WTC11 (cell line): ENCODE measurements at regions not wholly inside any gene's neighbourhood (a gene's known extent, or its start where the extent isn't known, plus 50 kb on each side); places are given as distances from the start of the nearest gene placed in this dataset.

Experiments
- ATAC-seq: fragments of 200-7000 bp; cut with Tn5 transposase; 2 replicates; pipeline ENCODE4 v1.10.0; 2021; ENCODE audit warnings: mild to moderate bottlenecking, moderate library complexity
- CTCF ChIA-PET: fragments of 300-600 bp; sonication (Branson Sonifier 250); formaldehyde crosslinking; loops from one replicate; lab custom pipeline; 2021; ENCODE audit warnings: antibody characterized with exemption; lab: Charles Lee
- POLR2A ChIA-PET: fragments of 350-600 bp; sonication (Branson Sonifier 250); formaldehyde crosslinking; loops from one replicate; lab custom pipeline; 2021; ENCODE audit warnings: antibody characterized with exemption; lab: Charles Lee
- DNase-seq: peaks from one replicate; pipeline ENCODE4 v3.0.0; 2021; ENCODE audit warnings: low spot score
- H3K27ac Mint-ChIP-seq: 2 replicates; pipeline ENCODE4 v1.8.0; 2021; ENCODE audit warnings: mixed read lengths
- H3K27me3 Mint-ChIP-seq: 2 replicates; pipeline ENCODE4 v1.8.0; 2021; ENCODE audit warnings: low read depth, mild to moderate bottlenecking, moderate library complexity, mixed read lengths
- H3K36me3 Mint-ChIP-seq: 2 replicates; pipeline ENCODE4 v1.8.0; 2021; ENCODE audit warnings: mixed read lengths
- H3K4me1 Mint-ChIP-seq: 2 replicates; pipeline ENCODE4 v1.8.0; 2022; ENCODE audit warnings: mixed read lengths
- H3K4me3 Mint-ChIP-seq: 2 replicates; pipeline ENCODE4 v1.8.0; 2021; ENCODE audit warnings: mild to moderate bottlenecking, moderate library complexity, mixed read lengths
- H3K9me3 Mint-ChIP-seq: 2 replicates; pipeline ENCODE4 v1.8.0; 2021; ENCODE audit warnings: mixed read lengths
- CBFB ChIP-seq: sonication (generic); formaldehyde crosslinking; IDR thresholded peaks from 2 replicates; pipeline ENCODE4 v1.8.1; 2022; ENCODE audit warnings: mild to moderate bottlenecking, low read depth, missing genetic modification reagents
- CREB1 ChIP-seq: sonication (generic); formaldehyde crosslinking; IDR thresholded peaks from 2 replicates; pipeline ENCODE4 v1.8.0; 2023; ENCODE audit warnings: mild to moderate bottlenecking, missing genetic modification reagents
- ETV6 ChIP-seq: sonication (generic); formaldehyde crosslinking; IDR thresholded peaks from 2 replicates; pipeline ENCODE4 v1.8.1; 2022; ENCODE audit warnings: mild to moderate bottlenecking, missing genetic modification reagents
- FOXJ3 ChIP-seq: sonication (generic); formaldehyde crosslinking; IDR thresholded peaks from 2 replicates; pipeline ENCODE4 v1.9.0; 2021; ENCODE audit warnings: missing genetic modification reagents, mild to moderate bottlenecking, borderline replicate concordance
- GABPB1 ChIP-seq: sonication (generic); formaldehyde crosslinking; IDR thresholded peaks from 2 replicates; pipeline ENCODE4 v1.8.1; 2023; ENCODE audit warnings: mild to moderate bottlenecking, missing genetic modification reagents
- GRHL2 ChIP-seq: fragments of 250-450 bp; sonication (Bioruptor Pico); IDR thresholded peaks from 2 replicates; pipeline ENCODE4 v1.8.0; 2022; ENCODE audit warnings: mild to moderate bottlenecking, moderate library complexity; ENCODE audit not compliant: insufficient replicate concordance, severe bottlenecking
- KAT7 ChIP-seq: sonication (generic); formaldehyde crosslinking; IDR thresholded peaks from 2 replicates; pipeline ENCODE4 v1.8.1; 2023; ENCODE audit warnings: missing genetic modification reagents, mild to moderate bottlenecking, borderline replicate concordance
- MXD4 ChIP-seq: fragments of 250-450 bp; sonication (Bioruptor Pico); IDR thresholded peaks from 2 replicates; pipeline ENCODE4 v1.8.0; 2021; ENCODE audit warnings: mild to moderate bottlenecking, moderate library complexity, borderline replicate concordance
- MYBL2 ChIP-seq: sonication (generic); formaldehyde crosslinking; IDR thresholded peaks from 2 replicates; pipeline ENCODE4 v1.8.1; 2023; ENCODE audit warnings: mild to moderate bottlenecking, moderate library complexity, missing genetic modification reagents
- NFATC4 ChIP-seq: fragments of 250-450 bp; sonication (Bioruptor Pico); IDR thresholded peaks from 2 replicates; pipeline ENCODE4 v1.9.0; 2021; ENCODE audit warnings: mild to moderate bottlenecking
- PRRX2 ChIP-seq: fragments of 250-450 bp; sonication (Bioruptor Pico); IDR thresholded peaks from 2 replicates; pipeline ENCODE4 v1.8.0; 2021; ENCODE audit warnings: mild to moderate bottlenecking
- RORB ChIP-seq: fragments of 250-450 bp; sonication (Bioruptor Pico); IDR thresholded peaks from 2 replicates; pipeline ENCODE4 v1.9.0; 2021; ENCODE audit warnings: mild to moderate bottlenecking
- SP1 ChIP-seq: sonication (generic); formaldehyde crosslinking; conservative IDR thresholded peaks from 2 replicates; pipeline ENCODE4 v1.8.1; 2022; ENCODE audit warnings: missing genetic modification reagents
- ZBTB21 ChIP-seq: sonication (generic); formaldehyde crosslinking; IDR thresholded peaks from 2 replicates; pipeline ENCODE4 v1.8.1; 2023; ENCODE audit warnings: mild to moderate bottlenecking, missing genetic modification reagents, borderline replicate concordance
- ZNF121 ChIP-seq: sonication (generic); formaldehyde crosslinking; IDR thresholded peaks from 2 replicates; pipeline ENCODE4 v1.8.0; 2023; ENCODE audit warnings: missing genetic modification reagents
- ZNF138 ChIP-seq: sonication (generic); formaldehyde crosslinking; conservative IDR thresholded peaks from 2 replicates; pipeline ENCODE4 v1.8.1; 2022; ENCODE audit warnings: mild to moderate bottlenecking, moderate library complexity, missing genetic modification reagents
- ZNF232 ChIP-seq: sonication (generic); formaldehyde crosslinking; IDR thresholded peaks from 2 replicates; pipeline ENCODE4 v1.8.0; 2022; ENCODE audit warnings: mild to moderate bottlenecking, missing genetic modification reagents
- ZNF396 ChIP-seq: fragments of 250-450 bp; sonication (Bioruptor Pico); IDR thresholded peaks from 2 replicates; pipeline ENCODE4 v1.8.0; 2021; ENCODE audit warnings: mild to moderate bottlenecking, moderate library complexity, borderline replicate concordance
- TF ChIP-seq, protein P1 (sequence below): fragments of 250-450 bp; sonication (Bioruptor Pico); IDR thresholded peaks from 2 replicates; pipeline ENCODE4 v1.8.0; 2021; ENCODE audit warnings: mild to moderate bottlenecking
- TF ChIP-seq, protein P2 (sequence below): fragments of 250-450 bp; sonication (Bioruptor Pico); IDR thresholded peaks from 2 replicates; pipeline ENCODE4 v1.9.0; 2021; ENCODE audit warnings: mild to moderate bottlenecking, borderline replicate concordance
- TF ChIP-seq, protein P3 (sequence below): sonication (generic); formaldehyde crosslinking; IDR thresholded peaks from 2 replicates; pipeline ENCODE4 v1.8.0; 2023; ENCODE audit warnings: missing genetic modification reagents, mild to moderate bottlenecking, borderline replicate concordance

DNA sequence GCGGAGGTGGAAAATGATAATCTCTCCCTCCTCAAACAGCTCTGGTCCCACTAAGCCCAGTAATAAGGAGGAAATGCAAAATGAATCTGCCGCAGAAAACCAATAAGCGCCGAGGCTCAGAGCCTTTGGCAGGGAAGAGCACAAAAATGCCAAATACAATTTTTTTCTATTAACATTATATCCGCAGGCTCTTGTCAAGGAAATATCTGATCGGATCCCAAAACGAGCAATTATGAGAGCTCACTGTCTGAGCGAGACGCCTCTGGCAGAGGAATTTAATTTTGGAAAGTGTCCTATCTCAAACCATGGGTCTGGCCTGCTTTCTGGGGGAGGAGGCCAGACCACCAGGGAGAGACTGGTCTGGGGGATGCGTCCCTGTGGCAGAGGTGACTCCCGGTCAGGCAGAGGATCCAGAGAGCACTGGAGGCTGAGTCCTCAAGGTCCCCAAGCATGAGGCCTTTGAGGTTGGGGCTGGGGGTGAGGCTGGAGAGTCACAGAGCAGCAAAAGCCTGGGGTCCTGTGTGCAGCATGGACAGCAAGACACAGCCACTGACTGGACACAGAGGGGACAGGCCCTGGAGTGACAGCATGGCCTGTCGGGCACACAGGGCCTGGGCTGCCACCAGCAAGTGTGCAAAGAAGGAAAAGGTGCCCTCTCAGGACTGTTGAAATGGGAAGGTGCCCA is 342.8 kb upstream of the SFSWAP start:
- H3K9me3 Mint-ChIP-seq: peaks cover 5% of the 10 kb centered on the region
- no peaks in the 10 kb centered on the region; the same call in 1 of the 2 replicates for H3K36me3 Mint-ChIP-seq
- ATAC-seq (no peak), DNase-seq (no peak)
- ChIA-PET POLR2A (no interaction called here), CTCF (no interaction called here)
- peaks cover 2% of the 10 kb centered on the region; the same call in 1 of the 2 replicates for H3K27me3 Mint-ChIP-seq
- H3K4me3 Mint-ChIP-seq: no peak overlapping the region
- no peak for TF ChIP-seq ZNF138 (CRISPR knock-in tag)
- TF ChIP-seq ETV6 (CRISPR knock-in tag): no peak
- TF ChIP-seq KAT7 (CRISPR knock-in tag): no peak
- no peak for TF ChIP-seq CBFB (CRISPR knock-in tag)
- TF ChIP-seq, protein P1, sequence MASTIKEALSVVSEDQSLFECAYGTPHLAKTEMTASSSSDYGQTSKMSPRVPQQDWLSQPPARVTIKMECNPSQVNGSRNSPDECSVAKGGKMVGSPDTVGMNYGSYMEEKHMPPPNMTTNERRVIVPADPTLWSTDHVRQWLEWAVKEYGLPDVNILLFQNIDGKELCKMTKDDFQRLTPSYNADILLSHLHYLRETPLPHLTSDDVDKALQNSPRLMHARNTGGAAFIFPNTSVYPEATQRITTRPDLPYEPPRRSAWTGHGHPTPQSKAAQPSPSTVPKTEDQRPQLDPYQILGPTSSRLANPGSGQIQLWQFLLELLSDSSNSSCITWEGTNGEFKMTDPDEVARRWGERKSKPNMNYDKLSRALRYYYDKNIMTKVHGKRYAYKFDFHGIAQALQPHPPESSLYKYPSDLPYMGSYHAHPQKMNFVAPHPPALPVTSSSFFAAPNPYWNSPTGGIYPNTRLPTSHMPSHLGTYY (CRISPR knock-in tag): no peak
- H3K4me1 Mint-ChIP-seq: peaks cover 6% of the 10 kb centered on the region
- H3K27ac Mint-ChIP-seq: no peak overlapping the region

DNA sequence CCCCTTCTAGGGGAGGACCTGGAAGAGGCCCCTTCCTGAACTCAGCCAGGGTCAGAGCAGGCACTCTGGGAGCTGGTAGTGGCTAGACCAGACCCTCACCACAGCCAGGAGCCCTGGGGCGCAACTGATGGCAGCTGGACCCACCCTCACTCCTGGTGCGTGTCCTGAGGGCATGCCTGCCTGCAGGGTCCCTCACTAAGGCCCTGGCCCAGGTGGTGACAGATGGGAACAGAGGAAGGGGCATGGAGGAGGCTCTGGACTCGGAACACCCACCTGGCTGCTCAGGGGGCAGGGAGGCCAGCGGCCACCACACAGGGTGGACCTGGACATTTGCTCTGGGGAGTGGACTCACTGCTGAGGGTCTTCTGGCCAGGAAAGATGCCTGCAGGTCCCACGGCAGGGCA is 342.2 kb upstream of the SFSWAP start:
- ATAC-seq (no peak), DNase-seq (no peak)
- POLR2A ChIA-PET: no interaction called here
- H3K4me3 Mint-ChIP-seq: no peak overlapping the region
- peaks cover 2% of the 10 kb centered on the region; the same call in 1 of the 2 replicates for H3K27me3 Mint-ChIP-seq
- H3K9me3 Mint-ChIP-seq: peaks cover 4% of the 10 kb centered on the region; the same call in 1 of the 2 replicates
- TF ChIP-seq, protein P2, sequence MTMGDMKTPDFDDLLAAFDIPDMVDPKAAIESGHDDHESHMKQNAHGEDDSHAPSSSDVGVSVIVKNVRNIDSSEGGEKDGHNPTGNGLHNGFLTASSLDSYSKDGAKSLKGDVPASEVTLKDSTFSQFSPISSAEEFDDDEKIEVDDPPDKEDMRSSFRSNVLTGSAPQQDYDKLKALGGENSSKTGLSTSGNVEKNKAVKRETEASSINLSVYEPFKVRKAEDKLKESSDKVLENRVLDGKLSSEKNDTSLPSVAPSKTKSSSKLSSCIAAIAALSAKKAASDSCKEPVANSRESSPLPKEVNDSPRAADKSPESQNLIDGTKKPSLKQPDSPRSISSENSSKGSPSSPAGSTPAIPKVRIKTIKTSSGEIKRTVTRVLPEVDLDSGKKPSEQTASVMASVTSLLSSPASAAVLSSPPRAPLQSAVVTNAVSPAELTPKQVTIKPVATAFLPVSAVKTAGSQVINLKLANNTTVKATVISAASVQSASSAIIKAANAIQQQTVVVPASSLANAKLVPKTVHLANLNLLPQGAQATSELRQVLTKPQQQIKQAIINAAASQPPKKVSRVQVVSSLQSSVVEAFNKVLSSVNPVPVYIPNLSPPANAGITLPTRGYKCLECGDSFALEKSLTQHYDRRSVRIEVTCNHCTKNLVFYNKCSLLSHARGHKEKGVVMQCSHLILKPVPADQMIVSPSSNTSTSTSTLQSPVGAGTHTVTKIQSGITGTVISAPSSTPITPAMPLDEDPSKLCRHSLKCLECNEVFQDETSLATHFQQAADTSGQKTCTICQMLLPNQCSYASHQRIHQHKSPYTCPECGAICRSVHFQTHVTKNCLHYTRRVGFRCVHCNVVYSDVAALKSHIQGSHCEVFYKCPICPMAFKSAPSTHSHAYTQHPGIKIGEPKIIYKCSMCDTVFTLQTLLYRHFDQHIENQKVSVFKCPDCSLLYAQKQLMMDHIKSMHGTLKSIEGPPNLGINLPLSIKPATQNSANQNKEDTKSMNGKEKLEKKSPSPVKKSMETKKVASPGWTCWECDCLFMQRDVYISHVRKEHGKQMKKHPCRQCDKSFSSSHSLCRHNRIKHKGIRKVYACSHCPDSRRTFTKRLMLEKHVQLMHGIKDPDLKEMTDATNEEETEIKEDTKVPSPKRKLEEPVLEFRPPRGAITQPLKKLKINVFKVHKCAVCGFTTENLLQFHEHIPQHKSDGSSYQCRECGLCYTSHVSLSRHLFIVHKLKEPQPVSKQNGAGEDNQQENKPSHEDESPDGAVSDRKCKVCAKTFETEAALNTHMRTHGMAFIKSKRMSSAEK (CRISPR knock-in tag): no peak
- TF ChIP-seq ZNF232 (CRISPR knock-in tag) (no peak), MXD4 (no peak), ZBTB21 (CRISPR knock-in tag) (no peak), PRRX2 (CRISPR knock-in tag) (no peak), SP1 (CRISPR knock-in tag) (no peak), NFATC4 (CRISPR knock-in tag) (no peak)
- no peaks in the 10 kb centered on the region for H3K36me3 Mint-ChIP-seq
- CTCF ChIA-PET: no interaction called here
- H3K27ac Mint-ChIP-seq: no peak overlapping the region
- peaks cover under 1% of the 10 kb centered on the region; the same call in 1 of the 2 replicates for H3K4me1 Mint-ChIP-seq

DNA sequence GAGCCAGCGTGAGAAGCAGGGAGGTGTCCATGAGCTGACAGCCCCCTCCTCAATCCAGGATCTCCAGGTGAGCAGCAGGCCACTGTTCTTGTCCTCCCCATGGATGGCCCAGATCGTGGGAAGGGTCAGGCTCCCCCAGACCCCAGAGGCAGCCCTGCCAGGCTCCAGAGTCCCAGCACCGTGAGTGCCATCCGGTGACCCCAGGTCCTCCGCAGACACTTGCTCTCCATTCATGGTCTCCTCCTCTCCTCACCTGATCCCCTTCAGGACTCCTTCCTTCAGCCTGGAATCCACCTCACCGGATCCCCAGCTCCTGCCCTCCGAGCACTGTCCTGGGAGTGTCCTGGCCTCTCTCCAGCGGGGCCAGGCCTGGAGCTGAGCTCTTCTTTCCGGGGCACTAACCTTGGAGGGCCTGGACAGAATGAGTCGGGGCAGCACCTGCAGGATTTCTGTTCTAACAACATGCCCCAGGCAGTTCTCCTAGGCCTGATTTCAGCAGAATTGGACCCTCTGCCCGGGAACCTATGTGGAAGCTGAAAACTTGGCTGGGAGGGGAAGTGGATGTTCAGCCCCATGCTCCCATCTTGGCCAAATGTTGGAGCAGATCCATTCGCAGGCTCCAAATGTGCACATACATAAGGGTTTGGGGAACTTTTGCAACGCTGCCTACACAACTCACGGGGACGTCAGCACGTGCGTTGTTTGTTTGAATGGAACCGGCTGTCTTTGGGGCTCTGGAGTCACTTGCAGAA is 341.6 kb upstream of the SFSWAP start:
- ChIA-PET POLR2A (no interaction called here), CTCF (no interaction called here)
- Mint-ChIP-seq H3K4me3 (no peak overlapping the region), H3K27ac (no peak overlapping the region), H3K9me3 (peaks cover 4% of the 10 kb centered on the region; the same call in 1 of the 2 replicates), H3K36me3 (no peaks in the 10 kb centered on the region), H3K27me3 (peaks cover 2% of the 10 kb centered on the region; the same call in 1 of the 2 replicates), H3K4me1 (no peaks in the 10 kb centered on the region; the same call in 1 of the 2 replicates)
- DNase-seq (no peak), ATAC-seq (no peak)
- TF ChIP-seq ZNF396 (CRISPR knock-in tag) (no peak), RORB (CRISPR knock-in tag) (no peak), MYBL2 (CRISPR knock-in tag) (no peak), ZNF121 (no peak), CREB1 (no peak), GABPB1 (CRISPR knock-in tag) (no peak), FOXJ3 (CRISPR knock-in tag) (no peak), GRHL2 (CRISPR knock-in tag) (no peak)
- TF ChIP-seq, protein P3, sequence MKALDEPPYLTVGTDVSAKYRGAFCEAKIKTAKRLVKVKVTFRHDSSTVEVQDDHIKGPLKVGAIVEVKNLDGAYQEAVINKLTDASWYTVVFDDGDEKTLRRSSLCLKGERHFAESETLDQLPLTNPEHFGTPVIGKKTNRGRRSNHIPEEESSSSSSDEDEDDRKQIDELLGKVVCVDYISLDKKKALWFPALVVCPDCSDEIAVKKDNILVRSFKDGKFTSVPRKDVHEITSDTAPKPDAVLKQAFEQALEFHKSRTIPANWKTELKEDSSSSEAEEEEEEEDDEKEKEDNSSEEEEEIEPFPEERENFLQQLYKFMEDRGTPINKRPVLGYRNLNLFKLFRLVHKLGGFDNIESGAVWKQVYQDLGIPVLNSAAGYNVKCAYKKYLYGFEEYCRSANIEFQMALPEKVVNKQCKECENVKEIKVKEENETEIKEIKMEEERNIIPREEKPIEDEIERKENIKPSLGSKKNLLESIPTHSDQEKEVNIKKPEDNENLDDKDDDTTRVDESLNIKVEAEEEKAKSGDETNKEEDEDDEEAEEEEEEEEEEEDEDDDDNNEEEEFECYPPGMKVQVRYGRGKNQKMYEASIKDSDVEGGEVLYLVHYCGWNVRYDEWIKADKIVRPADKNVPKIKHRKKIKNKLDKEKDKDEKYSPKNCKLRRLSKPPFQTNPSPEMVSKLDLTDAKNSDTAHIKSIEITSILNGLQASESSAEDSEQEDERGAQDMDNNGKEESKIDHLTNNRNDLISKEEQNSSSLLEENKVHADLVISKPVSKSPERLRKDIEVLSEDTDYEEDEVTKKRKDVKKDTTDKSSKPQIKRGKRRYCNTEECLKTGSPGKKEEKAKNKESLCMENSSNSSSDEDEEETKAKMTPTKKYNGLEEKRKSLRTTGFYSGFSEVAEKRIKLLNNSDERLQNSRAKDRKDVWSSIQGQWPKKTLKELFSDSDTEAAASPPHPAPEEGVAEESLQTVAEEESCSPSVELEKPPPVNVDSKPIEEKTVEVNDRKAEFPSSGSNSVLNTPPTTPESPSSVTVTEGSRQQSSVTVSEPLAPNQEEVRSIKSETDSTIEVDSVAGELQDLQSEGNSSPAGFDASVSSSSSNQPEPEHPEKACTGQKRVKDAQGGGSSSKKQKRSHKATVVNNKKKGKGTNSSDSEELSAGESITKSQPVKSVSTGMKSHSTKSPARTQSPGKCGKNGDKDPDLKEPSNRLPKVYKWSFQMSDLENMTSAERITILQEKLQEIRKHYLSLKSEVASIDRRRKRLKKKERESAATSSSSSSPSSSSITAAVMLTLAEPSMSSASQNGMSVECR (CRISPR knock-in tag): no peak
